NCI-H187 treated with DMSO at 0.1 percent for 48 hours (cell line): ENCODE measurements at regions not wholly inside any gene's neighbourhood (a gene's known extent, or its start where the extent isn't known, plus 50 kb on each side); places are given as distances from the start of the nearest gene placed in this dataset.
"Not testable (repeated sequence)": the region's sequence is repeated elsewhere in the genome, so short reads cannot be mapped to it uniquely, and the experiment has no call there.

Experiments used
- DNase-seq: peaks from one replicate; lab custom pipeline; 2025; lab: John Stamatoyannopoulos, UW

- DNase-seq, result no peak
Observed at GRCh38 chr5:154620411-154620810, 134.8 kb upstream of the LARP1 start.

- no peak for DNase-seq
Observed at GRCh38 chr5:154618696-154619095, 136.5 kb upstream of the LARP1 start.

GRCh38 chr5:154614595-154614994 lies 136.6 kb upstream of the HAND1 start:
- DNase-seq, result no peak

- no peak for DNase-seq
Observed at GRCh38 chr5:154614125-154614524, 136.1 kb upstream of the HAND1 start.

GRCh38 chr5:154612666-154613065 lies 134.6 kb upstream of the HAND1 start:
- DNase-seq, result no peak

GRCh38 chr5:154611341-154611767 lies 133.3 kb upstream of the HAND1 start:
- no peak for DNase-seq

- peak; percentile 24 for DNase-seq
Observed at GRCh38 chr5:154610321-154611154, 132.5 kb upstream of the HAND1 start.

- no peak for DNase-seq
Observed at GRCh38 chr5:154609251-154609650, 131.2 kb upstream of the HAND1 start.

- DNase-seq, result no peak
Observed at GRCh38 chr5:154608531-154609011, 130.5 kb upstream of the HAND1 start.

GRCh38 chr5:154607746-154608145 lies 129.7 kb upstream of the HAND1 start:
- DNase-seq, result no peak

GRCh38 chr5:154606246-154606645 lies 128.2 kb upstream of the HAND1 start:
- DNase-seq, result no peak

GRCh38 chr5:154603953-154604679 lies 126.1 kb upstream of the HAND1 start:
- no peak for DNase-seq

- DNase-seq, result no peak
Observed at GRCh38 chr5:154603485-154603884, 125.5 kb upstream of the HAND1 start.

GRCh38 chr5:154603011-154603410 lies 125.0 kb upstream of the HAND1 start:
- no peak for DNase-seq

GRCh38 chr5:154601014-154601413 lies 123.0 kb upstream of the HAND1 start:
- DNase-seq, result no peak

GRCh38 chr5:154598021-154598420 lies 120.0 kb upstream of the HAND1 start:
- DNase-seq, result no peak

GRCh38 chr5:154596844-154597243 lies 118.8 kb upstream of the HAND1 start:
- DNase-seq, result not testable (repeated sequence)

- no peak for DNase-seq
Observed at GRCh38 chr5:154595662-154596061, 117.6 kb upstream of the HAND1 start.

GRCh38 chr5:154593796-154594195 lies 115.8 kb upstream of the HAND1 start:
- DNase-seq, result no peak

- no peak for DNase-seq
Observed at GRCh38 chr5:154593071-154593470, 115.0 kb upstream of the HAND1 start.

GRCh38 chr5:154590093-154590724 lies 112.2 kb upstream of the HAND1 start:
- no peak for DNase-seq

- no peak for DNase-seq
Observed at GRCh38 chr5:154589511-154589910, 111.5 kb upstream of the HAND1 start.
